Neuron (in vitro differentiated cells): ENCODE measurements at regions not wholly inside any gene's neighbourhood (a gene's known extent, or its start where the extent isn't known, plus 50 kb on each side); places are given as distances from the start of the nearest gene placed in this dataset.

ENCODE experiments used
- H2AFZ ChIP-seq: one replicate; pipeline ENCODE4 v1.6.1; 2013; ENCODE audit warnings: low read depth, mild to moderate bottlenecking, inconsistent platforms, low read length, moderate library complexity
- H3K27me3 ChIP-seq: one replicate; pipeline ENCODE4 v1.6.1; 2013; ENCODE audit warnings: low read length; ENCODE audit not compliant: insufficient read depth
- H3K36me3 ChIP-seq: one replicate; pipeline ENCODE4 v1.6.1; 2013; ENCODE audit warnings: low read length; ENCODE audit not compliant: insufficient read depth
- H3K4me1 ChIP-seq: one replicate; pipeline ENCODE4 v1.6.1; 2013; ENCODE audit warnings: low read length; ENCODE audit not compliant: insufficient read depth
- H3K4me3 ChIP-seq: 2 replicates; pipeline ENCODE4 v1.5.1; 2013; ENCODE audit warnings: mild to moderate bottlenecking, low read length, moderate library complexity
- H3K9me3 ChIP-seq: one replicate; pipeline ENCODE4 v1.6.1; 2013; ENCODE audit warnings: low read length

GRCh38 chr1:83671586-83671985 lies 327.3 kb downstream of the TTLL7 start:
- no peaks in the 10 kb centered on the region for H3K36me3 ChIP-seq
- H2AFZ ChIP-seq, result no peak overlapping the region
- H3K27me3 ChIP-seq, result no peaks in the 10 kb centered on the region
- no peaks in the 10 kb centered on the region for H3K9me3 ChIP-seq
- no peak overlapping the region for H3K4me3 ChIP-seq
- no peaks in the 10 kb centered on the region for H3K4me1 ChIP-seq

GRCh38 chr1:83670909-83671565 lies 327.9 kb downstream of the TTLL7 start:
- Histone ChIP-seq H2AFZ (no peak overlapping the region), H3K4me3 (no peak overlapping the region), H3K4me1 (peaks cover 4% of the 10 kb centered on the region), H3K27me3 (no peaks in the 10 kb centered on the region), H3K9me3 (no peaks in the 10 kb centered on the region), H3K36me3 (no peaks in the 10 kb centered on the region)

- Histone ChIP-seq H3K9me3 (no peaks in the 10 kb centered on the region), H3K4me1 (peaks cover 8% of the 10 kb centered on the region), H3K36me3 (no peaks in the 10 kb centered on the region), H2AFZ (peak overlapping the region; percentile 20), H3K27me3 (no peaks in the 10 kb centered on the region), H3K4me3 (no peak overlapping the region)
Observed at GRCh38 chr1:83641796-83642443, 357.0 kb downstream of the TTLL7 start.

- peaks cover 8% of the 10 kb centered on the region for H3K4me1 ChIP-seq
- no peaks in the 10 kb centered on the region for H3K36me3 ChIP-seq
- no peaks in the 10 kb centered on the region for H3K9me3 ChIP-seq
- H3K4me3 ChIP-seq, result no peak overlapping the region
- peak overlapping the region; percentile 20 for H2AFZ ChIP-seq
- no peaks in the 10 kb centered on the region for H3K27me3 ChIP-seq
Observed at GRCh38 chr1:83641206-83641658, 357.7 kb downstream of the TTLL7 start.

GRCh38 chr1:83639785-83640184 lies 359.1 kb downstream of the TTLL7 start:
- Histone ChIP-seq H3K27me3 (no peaks in the 10 kb centered on the region), H2AFZ (no peak overlapping the region), H3K9me3 (no peaks in the 10 kb centered on the region), H3K4me1 (peaks cover 8% of the 10 kb centered on the region), H3K4me3 (no peak overlapping the region), H3K36me3 (no peaks in the 10 kb centered on the region)

GRCh38 chr1:83637586-83637985 lies 361.3 kb downstream of the TTLL7 start:
- H3K9me3 ChIP-seq, result no peaks in the 10 kb centered on the region
- no peak overlapping the region for H3K4me3 ChIP-seq
- H3K4me1 ChIP-seq, result peaks cover 8% of the 10 kb centered on the region
- H3K36me3 ChIP-seq, result no peaks in the 10 kb centered on the region
- no peaks in the 10 kb centered on the region for H3K27me3 ChIP-seq
- H2AFZ ChIP-seq, result no peak overlapping the region

GRCh38 chr1:83637009-83637408 lies 361.9 kb downstream of the TTLL7 start:
- Histone ChIP-seq H3K27me3 (no peaks in the 10 kb centered on the region), H2AFZ (no peak overlapping the region), H3K4me3 (no peak overlapping the region), H3K36me3 (no peaks in the 10 kb centered on the region), H3K9me3 (no peaks in the 10 kb centered on the region), H3K4me1 (peaks cover 8% of the 10 kb centered on the region)

- Histone ChIP-seq H3K4me3 (no peak overlapping the region), H3K27me3 (no peaks in the 10 kb centered on the region), H3K36me3 (no peaks in the 10 kb centered on the region), H2AFZ (no peak overlapping the region), H3K9me3 (no peaks in the 10 kb centered on the region), H3K4me1 (no peaks in the 10 kb centered on the region)
Observed at GRCh38 chr1:83632906-83633305, 366.0 kb downstream of the TTLL7 start.

GRCh38 chr1:83631851-83632250 lies 367.1 kb downstream of the TTLL7 start:
- no peaks in the 10 kb centered on the region for H3K27me3 ChIP-seq
- H3K4me1 ChIP-seq, result peaks cover 5% of the 10 kb centered on the region
- H2AFZ ChIP-seq, result no peak overlapping the region
- H3K9me3 ChIP-seq, result no peaks in the 10 kb centered on the region
- no peak overlapping the region for H3K4me3 ChIP-seq
- no peaks in the 10 kb centered on the region for H3K36me3 ChIP-seq

DNA sequence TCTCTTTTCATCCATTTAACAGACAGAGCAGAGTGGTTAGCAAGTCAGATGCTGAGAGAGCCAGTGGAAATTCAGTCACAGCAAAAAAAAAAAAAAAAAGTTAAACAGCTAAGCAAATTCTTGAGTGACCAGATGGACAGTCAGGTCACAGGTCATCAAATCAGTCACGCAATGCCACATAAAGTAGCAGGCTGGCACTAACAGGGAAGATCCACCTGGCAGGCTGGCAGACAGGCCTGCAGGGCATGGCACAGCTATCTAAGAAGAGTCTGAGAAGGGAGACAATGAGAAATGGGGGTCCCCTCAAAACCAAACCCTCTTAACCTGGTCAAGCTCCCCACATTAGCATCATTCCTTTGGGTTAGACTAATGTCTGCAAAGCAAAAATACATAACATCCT lies 371.9 kb downstream of the TTLL7 start:
- no peak overlapping the region for H2AFZ ChIP-seq
- no peak overlapping the region for H3K4me3 ChIP-seq
- no peaks in the 10 kb centered on the region for H3K9me3 ChIP-seq
- H3K4me1 ChIP-seq, result peaks cover 14% of the 10 kb centered on the region
- no peaks in the 10 kb centered on the region for H3K36me3 ChIP-seq
- H3K27me3 ChIP-seq, result no peaks in the 10 kb centered on the region

DNA sequence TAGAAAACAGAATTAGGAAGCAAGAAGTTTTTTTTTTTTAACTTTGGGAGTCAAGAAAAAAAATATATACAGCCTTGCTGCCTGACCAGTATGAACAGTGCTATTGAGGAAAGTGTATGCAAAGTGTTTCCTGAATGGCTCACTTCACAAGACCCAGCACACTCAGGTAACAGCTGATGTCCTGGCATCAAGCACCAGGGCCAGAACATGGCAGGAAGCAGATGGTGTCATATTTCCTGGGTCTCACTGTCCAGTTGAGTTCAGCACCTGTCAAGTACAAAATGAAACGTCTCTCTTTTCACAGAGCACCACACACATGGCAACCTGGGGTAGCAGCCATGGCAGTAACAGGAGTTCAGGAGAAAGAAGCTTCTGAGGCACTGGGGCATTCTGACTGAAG lies 372.3 kb downstream of the TTLL7 start:
- Histone ChIP-seq H3K36me3 (no peaks in the 10 kb centered on the region), H3K27me3 (no peaks in the 10 kb centered on the region), H3K4me1 (peaks cover 14% of the 10 kb centered on the region)

DNA sequence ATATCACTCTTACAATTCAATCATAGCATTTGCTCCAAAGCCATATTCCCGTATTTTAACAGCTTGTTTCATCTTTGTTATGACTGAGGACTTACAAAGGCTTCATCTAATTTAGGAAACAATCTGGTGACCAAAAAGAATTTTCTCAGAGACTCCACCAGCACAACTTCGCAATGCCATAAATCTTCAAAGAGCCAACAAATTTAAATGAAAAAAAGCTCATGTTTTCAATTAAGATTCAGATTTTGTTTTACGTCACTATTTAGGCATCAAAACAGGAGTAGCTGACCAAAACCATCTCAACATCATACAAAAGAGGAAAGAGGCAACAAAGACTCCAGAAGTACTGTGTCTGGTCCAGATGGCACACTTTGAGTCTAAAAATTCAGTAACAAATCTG lies 373.3 kb downstream of the TTLL7 start:
- Histone ChIP-seq H3K9me3 (no peaks in the 10 kb centered on the region), H2AFZ (no peak overlapping the region), H3K36me3 (no peaks in the 10 kb centered on the region), H3K4me1 (peaks cover 14% of the 10 kb centered on the region), H3K27me3 (no peaks in the 10 kb centered on the region), H3K4me3 (no peak overlapping the region)

More for the DNA sequence above, 372.3 kb downstream of the TTLL7 start:
- H3K4me3 ChIP-seq, result no peak overlapping the region
- no peak overlapping the region for H2AFZ ChIP-seq
- no peaks in the 10 kb centered on the region for H3K9me3 ChIP-seq

DNA sequence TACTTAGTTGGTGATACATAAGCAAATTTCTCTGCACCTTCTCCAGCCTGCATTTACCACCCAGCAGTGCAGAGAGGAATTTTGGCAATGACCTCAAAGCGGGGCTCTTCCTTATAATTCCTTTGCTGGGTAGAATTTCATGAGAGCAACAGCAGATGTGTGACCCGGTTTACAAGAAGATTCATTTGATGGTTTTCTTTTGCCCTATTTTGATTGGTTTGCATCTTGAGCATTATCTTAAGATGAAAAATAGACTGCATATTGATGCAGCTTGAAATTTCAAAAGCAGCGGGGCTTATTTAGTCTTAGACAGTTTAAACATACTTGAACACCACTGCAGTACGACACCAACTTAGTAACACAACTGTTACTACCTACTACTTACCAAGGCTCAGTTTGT lies 378.9 kb downstream of the TTLL7 start:
- H3K9me3 ChIP-seq, result no peaks in the 10 kb centered on the region
- H2AFZ ChIP-seq, result no peak overlapping the region
- no peaks in the 10 kb centered on the region for H3K36me3 ChIP-seq
- no peak overlapping the region for H3K4me3 ChIP-seq
- no peaks in the 10 kb centered on the region for H3K4me1 ChIP-seq
- H3K27me3 ChIP-seq, result no peaks in the 10 kb centered on the region
